ENCODE measurements at regions not wholly inside any gene's neighbourhood (a gene's known extent, or its start where the extent isn't known, plus 50 kb on each side); places are given as distances from the start of the nearest gene placed in this dataset.

- Histone ChIP-seq H3K27me3 (ENCODE audit: insufficient read depth, poor library complexity, severe bottlenecking) (no peaks in the 10 kb centered on the region), H3K27ac (replicated peaks) (no peak overlapping the region), H3K4me3 (replicated peaks; ENCODE audit: insufficient read depth, low read length) (no peak overlapping the region)
- no peak for TF ChIP-seq POLR2AphosphoS5 (IDR thresholded peaks at IDR 0.05; ENCODE audit: low read depth)
- TF ChIP-seq CTCF (IDR thresholded peaks at IDR 0.05; ENCODE audit: insufficient read depth, low read length), result no peak
- TF ChIP-seq GABPA (IDR thresholded peaks at IDR 0.05; ENCODE audit: low read depth), result no peak
- no peak for TF ChIP-seq REST (IDR thresholded peaks at IDR 0.05; ENCODE audit: insufficient replicate concordance, low read depth)
- no peak for TF ChIP-seq SPI1 (IDR thresholded peaks at IDR 0.05; ENCODE audit: borderline replicate concordance, low read depth)
- DNase-seq (ENCODE audit: low read depth in 1 of 2, low spot score in 1 of 2), result no peak
These were observed 431.7 kb upstream of the NR2F2 start for GRCh38 chr15:95898761-95899160.

- Histone ChIP-seq H3K4me3 (replicated peaks; ENCODE audit: insufficient read depth, low read length) (no peak overlapping the region), H3K27me3 (ENCODE audit: insufficient read depth, poor library complexity, severe bottlenecking) (no peaks in the 10 kb centered on the region), H3K27ac (replicated peaks) (no peak overlapping the region)
- DNase-seq (ENCODE audit: low read depth in 1 of 2, low spot score in 1 of 2), result no peak
- TF ChIP-seq POLR2AphosphoS5 (IDR thresholded peaks at IDR 0.05; ENCODE audit: low read depth), result no peak
- TF ChIP-seq CTCF (IDR thresholded peaks at IDR 0.05; ENCODE audit: insufficient read depth, low read length), result no peak
- no peak for TF ChIP-seq SPI1 (IDR thresholded peaks at IDR 0.05; ENCODE audit: borderline replicate concordance, low read depth)
- TF ChIP-seq REST (IDR thresholded peaks at IDR 0.05; ENCODE audit: insufficient replicate concordance, low read depth), result no peak
- no peak for TF ChIP-seq GABPA (IDR thresholded peaks at IDR 0.05; ENCODE audit: low read depth)
These were observed 429.2 kb upstream of the NR2F2 start for GRCh38 chr15:95901271-95901670.

- H3K27ac ChIP-seq (replicated peaks), result no peak overlapping the region
- DNase-seq (ENCODE audit: low read depth in 1 of 2, low spot score in 1 of 2), result no peak
- no peak overlapping the region for H3K4me3 ChIP-seq (replicated peaks; ENCODE audit: insufficient read depth, low read length)
- H3K27me3 ChIP-seq (ENCODE audit: insufficient read depth, poor library complexity, severe bottlenecking), result no peaks in the 10 kb centered on the region
- TF ChIP-seq GABPA (IDR thresholded peaks at IDR 0.05; ENCODE audit: low read depth) (no peak), POLR2AphosphoS5 (IDR thresholded peaks at IDR 0.05; ENCODE audit: low read depth) (no peak), REST (IDR thresholded peaks at IDR 0.05; ENCODE audit: insufficient replicate concordance, low read depth) (no peak), CTCF (IDR thresholded peaks at IDR 0.05; ENCODE audit: insufficient read depth, low read length) (no peak), SPI1 (IDR thresholded peaks at IDR 0.05; ENCODE audit: borderline replicate concordance, low read depth) (no peak)
These were observed 427.9 kb upstream of the NR2F2 start for GRCh38 chr15:95902606-95903005.
